ENCODE measurements at regions not wholly inside any gene's neighbourhood (a gene's known extent, or its start where the extent isn't known, plus 50 kb on each side); places are given as distances from the start of the nearest gene placed in this dataset.

DNA sequence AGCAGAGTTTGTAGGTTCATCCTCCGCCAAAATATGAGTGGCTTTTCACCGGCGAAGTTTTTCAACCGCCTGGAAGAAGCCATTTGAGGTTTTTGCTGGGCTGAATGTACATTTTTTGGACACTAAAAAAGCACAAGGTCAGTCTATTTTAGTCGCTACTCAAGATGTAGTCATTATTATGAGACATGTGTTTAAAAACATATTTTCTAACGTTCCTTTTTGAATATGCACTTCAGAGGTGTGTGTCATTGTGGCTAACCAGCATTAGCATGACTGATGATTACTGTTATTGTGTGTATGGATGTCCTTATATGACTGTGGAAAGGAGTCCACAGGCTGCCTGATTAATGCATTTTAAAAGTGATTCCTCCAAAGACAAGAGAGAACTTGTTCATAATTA, 605.4 kb downstream of the INHBA start:
- TF ChIP-seq CBX2 (IDR thresholded peaks at IDR 0.05; ENCODE audit: borderline replicate concordance, low read depth) (no peak), BCL3 (IDR thresholded peaks at IDR 0.05) (no peak), REST (IDR thresholded peaks at IDR 0.05) (no peak), MYC (IDR thresholded peaks at IDR 0.05; ENCODE audit: borderline replicate concordance, low read length) (no peak), CTCF (IDR thresholded peaks at IDR 0.05) (no peak), RCOR1 (IDR thresholded peaks at IDR 0.05; ENCODE audit: low read depth, low read length) (no peak), POLR2A (IDR thresholded peaks at IDR 0.05; ENCODE audit: low read length) (no peak), KDM1A (IDR thresholded peaks at IDR 0.05; ENCODE audit: low read depth) (no peak), MAFK (IDR thresholded peaks at IDR 0.05; ENCODE audit: partially characterized antibody) (no peak), CBX8 (IDR thresholded peaks at IDR 0.05) (no peak)
- TF ChIP-seq, protein P1, sequence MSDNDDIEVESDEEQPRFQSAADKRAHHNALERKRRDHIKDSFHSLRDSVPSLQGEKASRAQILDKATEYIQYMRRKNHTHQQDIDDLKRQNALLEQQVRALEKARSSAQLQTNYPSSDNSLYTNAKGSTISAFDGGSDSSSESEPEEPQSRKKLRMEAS (IDR thresholded peaks at IDR 0.05): no peak

Measured in A549 (cell line).